ENCODE measurements at regions not wholly inside any gene's neighbourhood (a gene's known extent, or its start where the extent isn't known, plus 50 kb on each side); places are given as distances from the start of the nearest gene placed in this dataset.
"Not testable (repeated sequence)": the region's sequence is repeated elsewhere in the genome, so short reads cannot be mapped to it uniquely, and the experiment has no call there.

DNA sequence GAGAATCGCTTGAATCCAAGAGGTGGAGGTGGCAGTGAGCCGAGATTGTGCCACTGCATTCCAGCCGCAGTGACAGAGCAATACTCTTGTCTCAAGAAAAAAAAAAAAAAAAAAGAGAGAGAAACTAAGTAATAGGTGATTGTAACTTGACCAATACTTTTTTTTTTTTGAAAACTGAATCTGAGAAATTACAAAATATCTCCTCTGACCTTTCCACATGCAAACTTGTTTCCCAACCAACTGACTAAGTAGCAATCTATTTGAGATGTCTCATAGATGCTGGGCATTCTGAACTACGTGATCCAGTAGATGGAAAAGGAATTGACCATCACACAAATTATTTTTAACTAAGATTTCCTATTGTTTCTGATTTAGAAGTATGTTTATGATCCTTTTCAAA, 407.3 kb upstream of the CHORDC1 start:
- no peak for DNase-seq
- H3K4me1 Mint-ChIP-seq = no peaks in the 10 kb centered on the region
- no peaks in the 10 kb centered on the region for H3K27me3 Mint-ChIP-seq (ENCODE audit: low read depth, poor library complexity)
- H3K36me3 Mint-ChIP-seq (ENCODE audit: low read depth) = no peaks in the 10 kb centered on the region
- no peak overlapping the region for H3K4me3 Mint-ChIP-seq
- TF ChIP-seq, protein P1, sequence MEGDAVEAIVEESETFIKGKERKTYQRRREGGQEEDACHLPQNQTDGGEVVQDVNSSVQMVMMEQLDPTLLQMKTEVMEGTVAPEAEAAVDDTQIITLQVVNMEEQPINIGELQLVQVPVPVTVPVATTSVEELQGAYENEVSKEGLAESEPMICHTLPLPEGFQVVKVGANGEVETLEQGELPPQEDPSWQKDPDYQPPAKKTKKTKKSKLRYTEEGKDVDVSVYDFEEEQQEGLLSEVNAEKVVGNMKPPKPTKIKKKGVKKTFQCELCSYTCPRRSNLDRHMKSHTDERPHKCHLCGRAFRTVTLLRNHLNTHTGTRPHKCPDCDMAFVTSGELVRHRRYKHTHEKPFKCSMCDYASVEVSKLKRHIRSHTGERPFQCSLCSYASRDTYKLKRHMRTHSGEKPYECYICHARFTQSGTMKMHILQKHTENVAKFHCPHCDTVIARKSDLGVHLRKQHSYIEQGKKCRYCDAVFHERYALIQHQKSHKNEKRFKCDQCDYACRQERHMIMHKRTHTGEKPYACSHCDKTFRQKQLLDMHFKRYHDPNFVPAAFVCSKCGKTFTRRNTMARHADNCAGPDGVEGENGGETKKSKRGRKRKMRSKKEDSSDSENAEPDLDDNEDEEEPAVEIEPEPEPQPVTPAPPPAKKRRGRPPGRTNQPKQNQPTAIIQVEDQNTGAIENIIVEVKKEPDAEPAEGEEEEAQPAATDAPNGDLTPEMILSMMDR (IDR thresholded peaks at IDR 0.05) = no peak
- no peaks in the 10 kb centered on the region for H3K9me3 Mint-ChIP-seq
- no peak overlapping the region for H3K27ac Mint-ChIP-seq

- Mint-ChIP-seq H3K4me3 (no peak overlapping the region), H3K36me3 (ENCODE audit: low read depth) (no peaks in the 10 kb centered on the region)
These were observed 406.5 kb upstream of the CHORDC1 start for GRCh38 chr11:90629229-90629806.

GRCh38 chr11:90614318-90614717, 391.5 kb upstream of the CHORDC1 start:
- no peak overlapping the region for H3K27ac Mint-ChIP-seq
- no peaks in the 10 kb centered on the region for H3K27me3 Mint-ChIP-seq (ENCODE audit: low read depth, poor library complexity)
- H3K4me1 Mint-ChIP-seq = no peaks in the 10 kb centered on the region
- TF ChIP-seq, protein P1 (IDR thresholded peaks at IDR 0.05) = no peak
- DNase-seq = no peak
- H3K9me3 Mint-ChIP-seq = no peaks in the 10 kb centered on the region
- no peak overlapping the region for H3K4me3 Mint-ChIP-seq
- no peaks in the 10 kb centered on the region for H3K36me3 Mint-ChIP-seq (ENCODE audit: low read depth)

More at GRCh38 chr11:90629229-90629806, 406.5 kb upstream of the CHORDC1 start:
- no peak for DNase-seq
- no peaks in the 10 kb centered on the region for H3K4me1 Mint-ChIP-seq
- no peak overlapping the region for H3K27ac Mint-ChIP-seq
- H3K9me3 Mint-ChIP-seq = no peaks in the 10 kb centered on the region
- TF ChIP-seq, protein P1 (IDR thresholded peaks at IDR 0.05) = no peak
- H3K27me3 Mint-ChIP-seq (ENCODE audit: low read depth, poor library complexity) = no peaks in the 10 kb centered on the region

- not testable (repeated sequence) for H3K4me3 Mint-ChIP-seq; H3K27me3 Mint-ChIP-seq (ENCODE audit: low read depth, poor library complexity); H3K36me3 Mint-ChIP-seq (ENCODE audit: low read depth); H3K27ac Mint-ChIP-seq; DNase-seq; H3K9me3 Mint-ChIP-seq; H3K4me1 Mint-ChIP-seq
These were observed 390.2 kb upstream of the CHORDC1 start for GRCh38 chr11:90613037-90613436.

DNA sequence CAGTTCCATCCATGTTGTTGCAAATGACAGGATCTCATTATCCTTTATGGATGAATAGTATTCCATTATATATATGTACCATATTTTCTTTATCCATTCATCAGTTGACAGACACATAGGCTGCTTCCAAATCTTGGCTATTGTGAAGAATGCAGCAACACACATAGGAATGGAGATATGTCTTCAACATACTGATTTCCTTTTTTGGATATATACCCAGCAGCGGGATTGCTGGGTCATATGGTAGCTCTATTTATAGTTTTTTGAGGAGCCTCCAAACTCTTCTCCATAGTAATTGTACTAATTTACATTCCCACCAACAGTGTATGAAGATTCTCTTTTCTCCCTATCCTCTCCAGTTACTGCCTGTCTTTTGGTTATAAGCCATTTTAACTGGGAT, 383.9 kb upstream of the CHORDC1 start:
- Mint-ChIP-seq H3K27me3 (ENCODE audit: low read depth, poor library complexity) (no peaks in the 10 kb centered on the region), H3K27ac (no peak overlapping the region), H3K36me3 (ENCODE audit: low read depth) (no peaks in the 10 kb centered on the region), H3K4me1 (no peaks in the 10 kb centered on the region), H3K9me3 (peaks cover 9% of the 10 kb centered on the region), H3K4me3 (no peak overlapping the region)
- TF ChIP-seq, protein P1 (IDR thresholded peaks at IDR 0.05) = no peak
- no peak for DNase-seq

DNA sequence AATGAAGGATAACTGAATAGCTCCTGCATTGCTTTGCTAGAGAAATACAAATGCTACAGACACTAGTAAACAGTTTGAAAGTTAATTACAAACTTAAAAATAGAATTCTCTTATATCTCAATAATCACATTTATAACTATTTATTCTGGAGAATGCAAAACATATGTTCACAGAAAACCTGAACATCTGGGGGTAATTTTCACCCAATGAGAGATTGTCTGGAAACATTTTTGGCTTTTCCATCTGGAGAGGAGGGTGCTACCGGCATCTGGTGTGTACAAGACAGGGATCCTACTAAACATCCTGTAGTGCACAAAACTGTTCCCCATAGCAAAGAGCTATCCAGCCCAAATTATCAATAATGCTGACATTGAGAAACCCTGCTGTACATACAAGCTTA, 378.4 kb upstream of the CHORDC1 start:
- Mint-ChIP-seq H3K36me3 (ENCODE audit: low read depth) (no peaks in the 10 kb centered on the region), H3K4me3 (no peak overlapping the region), H3K27ac (no peak overlapping the region), H3K9me3 (peaks cover 9% of the 10 kb centered on the region), H3K4me1 (no peaks in the 10 kb centered on the region), H3K27me3 (ENCODE audit: low read depth, poor library complexity) (no peaks in the 10 kb centered on the region)
- no peak for DNase-seq
- TF ChIP-seq, protein P1 (IDR thresholded peaks at IDR 0.05) = no peak

Measured in nephron progenitor cell (in vitro differentiated cells).